ENCODE measurements at regions not wholly inside any gene's neighbourhood (a gene's known extent, or its start where the extent isn't known, plus 50 kb on each side); places are given as distances from the start of the nearest gene placed in this dataset.

GRCh38 chr18:78408623-78409022, 571.0 kb upstream of the SALL3 start:
- Histone ChIP-seq H3K27me3 (ENCODE audit: control insufficient read depth in 1 of 2, insufficient read depth in 1 of 2, low read length in 2 of 2) (no peaks in the 10 kb centered on the region), H2BK5ac (ENCODE audit: low read depth, low read length, poor library complexity, severe bottlenecking) (no peak overlapping the region), H3K23ac (ENCODE audit: low read length in 2 of 2) (no peak overlapping the region), H2AFZ (ENCODE audit: low read depth, low read length) (no peak overlapping the region), H3K79me1 (replicated peaks; ENCODE audit: low read length, poor library complexity, severe bottlenecking) (no peaks in the 10 kb centered on the region), H3K4me3 (ENCODE audit: insufficient read depth in 1 of 2, low read depth in 1 of 2, low read length in 2 of 2) (no peak overlapping the region), H3K18ac (ENCODE audit: low read depth in 1 of 2, low read length in 2 of 2) (no peak overlapping the region), H2AK5ac (ENCODE audit: low read length, severe bottlenecking) (no peak overlapping the region), H3K36me3 (ENCODE audit: control insufficient read depth in 1 of 2, insufficient read depth in 2 of 2, low read depth in 1 of 2, low read length in 2 of 2) (no peaks in the 10 kb centered on the region), H3K27ac (ENCODE audit: low read length, poor library complexity, severe bottlenecking) (no peak overlapping the region), H3K4me1 (ENCODE audit: control insufficient read depth, insufficient read depth, low read depth, low read length) (no peaks in the 10 kb centered on the region), H3K4ac (ENCODE audit: low read depth in 1 of 2, low read length in 2 of 2) (no peak overlapping the region), H3K14ac (ENCODE audit: low read length in 2 of 2) (no peak overlapping the region), H2BK120ac (ENCODE audit: low read depth, low read length) (no peak overlapping the region), H3K9ac (ENCODE audit: low read length) (no peak overlapping the region), H4K8ac (ENCODE audit: low read length) (no peak overlapping the region), H2BK12ac (ENCODE audit: low read length in 2 of 2) (no peak overlapping the region), H2BK15ac (ENCODE audit: low read depth, poor library complexity, severe bottlenecking) (no peak overlapping the region), H3K9me3 (ENCODE audit: control insufficient read depth, low read length) (no peaks in the 10 kb centered on the region), H3K4me2 (ENCODE audit: low read length, poor library complexity, severe bottlenecking) (no peak overlapping the region), H4K91ac (ENCODE audit: low read length) (no peak overlapping the region)
- 82% methylated on average over 17 of the region's 17 CpGs for WGBS
- DNase-seq: no peak

GRCh38 chr18:78410094-78410786, 569.4 kb upstream of the SALL3 start:
- Histone ChIP-seq H2AFZ (ENCODE audit: low read depth, low read length) (no peak overlapping the region), H2BK15ac (ENCODE audit: low read depth, poor library complexity, severe bottlenecking) (no peak overlapping the region), H4K91ac (ENCODE audit: low read length) (no peak overlapping the region), H3K4me1 (ENCODE audit: control insufficient read depth, insufficient read depth, low read depth, low read length) (no peaks in the 10 kb centered on the region), H3K23ac (ENCODE audit: low read length in 2 of 2) (no peak overlapping the region), H2BK5ac (ENCODE audit: low read depth, low read length, poor library complexity, severe bottlenecking) (no peak overlapping the region), H3K27me3 (ENCODE audit: control insufficient read depth in 1 of 2, insufficient read depth in 1 of 2, low read length in 2 of 2) (no peaks in the 10 kb centered on the region), H4K8ac (ENCODE audit: low read length) (no peak overlapping the region), H2BK12ac (ENCODE audit: low read length in 2 of 2) (no peak overlapping the region), H3K79me1 (replicated peaks; ENCODE audit: low read length, poor library complexity, severe bottlenecking) (no peaks in the 10 kb centered on the region), H3K4ac (ENCODE audit: low read depth in 1 of 2, low read length in 2 of 2) (no peak overlapping the region), H2AK5ac (ENCODE audit: low read length, severe bottlenecking) (no peak overlapping the region), H3K4me3 (ENCODE audit: insufficient read depth in 1 of 2, low read depth in 1 of 2, low read length in 2 of 2) (no peak overlapping the region), H3K4me2 (ENCODE audit: low read length, poor library complexity, severe bottlenecking) (no peak overlapping the region), H3K27ac (ENCODE audit: low read length, poor library complexity, severe bottlenecking) (no peak overlapping the region), H2BK120ac (ENCODE audit: low read depth, low read length) (no peak overlapping the region), H3K9me3 (ENCODE audit: control insufficient read depth, low read length) (peaks cover 2% of the 10 kb centered on the region), H3K18ac (ENCODE audit: low read depth in 1 of 2, low read length in 2 of 2) (no peak overlapping the region), H3K14ac (ENCODE audit: low read length in 2 of 2) (no peak overlapping the region), H3K36me3 (ENCODE audit: control insufficient read depth in 1 of 2, insufficient read depth in 2 of 2, low read depth in 1 of 2, low read length in 2 of 2) (no peaks in the 10 kb centered on the region), H3K9ac (ENCODE audit: low read length) (no peak overlapping the region)
- no peak for DNase-seq
- WGBS: 78% methylated on average over 9 of the region's 13 CpGs

GRCh38 chr18:78411539-78411938, 568.1 kb upstream of the SALL3 start:
- no peak overlapping the region for H2BK12ac ChIP-seq (ENCODE audit: low read length in 2 of 2)
- H3K4me2 ChIP-seq (ENCODE audit: low read length, poor library complexity, severe bottlenecking): no peak overlapping the region
- H4K91ac ChIP-seq (ENCODE audit: low read length): no peak overlapping the region
- H3K4me3 ChIP-seq (ENCODE audit: insufficient read depth in 1 of 2, low read depth in 1 of 2, low read length in 2 of 2): no peak overlapping the region
- H2BK120ac ChIP-seq (ENCODE audit: low read depth, low read length): no peak overlapping the region
- H3K27ac ChIP-seq (ENCODE audit: low read length, poor library complexity, severe bottlenecking): no peak overlapping the region
- H3K14ac ChIP-seq (ENCODE audit: low read length in 2 of 2): no peak overlapping the region
- no peak overlapping the region for H2AFZ ChIP-seq (ENCODE audit: low read depth, low read length)
- H3K27me3 ChIP-seq (ENCODE audit: control insufficient read depth in 1 of 2, insufficient read depth in 1 of 2, low read length in 2 of 2): no peaks in the 10 kb centered on the region
- H2BK15ac ChIP-seq (ENCODE audit: low read depth, poor library complexity, severe bottlenecking): no peak overlapping the region
- H4K8ac ChIP-seq (ENCODE audit: low read length): no peak overlapping the region
- H3K4ac ChIP-seq (ENCODE audit: low read depth in 1 of 2, low read length in 2 of 2): no peak overlapping the region
- H3K23ac ChIP-seq (ENCODE audit: low read length in 2 of 2): no peak overlapping the region
- DNase-seq: no peak
- no peaks in the 10 kb centered on the region for H3K4me1 ChIP-seq (ENCODE audit: control insufficient read depth, insufficient read depth, low read depth, low read length)
- no peak overlapping the region for H3K9ac ChIP-seq (ENCODE audit: low read length)
- WGBS: 75% methylated on average over 6 of the region's 6 CpGs
- H3K18ac ChIP-seq (ENCODE audit: low read depth in 1 of 2, low read length in 2 of 2): no peak overlapping the region
- H2AK5ac ChIP-seq (ENCODE audit: low read length, severe bottlenecking): no peak overlapping the region
- H3K9me3 ChIP-seq (ENCODE audit: control insufficient read depth, low read length): peaks cover 2% of the 10 kb centered on the region
- H2BK5ac ChIP-seq (ENCODE audit: low read depth, low read length, poor library complexity, severe bottlenecking): no peak overlapping the region
- no peaks in the 10 kb centered on the region for H3K36me3 ChIP-seq (ENCODE audit: control insufficient read depth in 1 of 2, insufficient read depth in 2 of 2, low read depth in 1 of 2, low read length in 2 of 2)
- no peaks in the 10 kb centered on the region for H3K79me1 ChIP-seq (replicated peaks; ENCODE audit: low read length, poor library complexity, severe bottlenecking)

- Histone ChIP-seq H3K23ac (ENCODE audit: low read length in 2 of 2) (no peak overlapping the region), H3K27ac (ENCODE audit: low read length, poor library complexity, severe bottlenecking) (no peak overlapping the region), H3K4me3 (ENCODE audit: insufficient read depth in 1 of 2, low read depth in 1 of 2, low read length in 2 of 2) (no peak overlapping the region), H2BK12ac (ENCODE audit: low read length in 2 of 2) (no peak overlapping the region), H3K9me3 (ENCODE audit: control insufficient read depth, low read length) (peaks cover 2% of the 10 kb centered on the region), H2AK5ac (ENCODE audit: low read length, severe bottlenecking) (no peak overlapping the region), H3K4me2 (ENCODE audit: low read length, poor library complexity, severe bottlenecking) (no peak overlapping the region), H3K4ac (ENCODE audit: low read depth in 1 of 2, low read length in 2 of 2) (no peak overlapping the region), H2BK15ac (ENCODE audit: low read depth, poor library complexity, severe bottlenecking) (no peak overlapping the region), H2AFZ (ENCODE audit: low read depth, low read length) (no peak overlapping the region), H3K14ac (ENCODE audit: low read length in 2 of 2) (no peak overlapping the region), H3K79me1 (replicated peaks; ENCODE audit: low read length, poor library complexity, severe bottlenecking) (no peaks in the 10 kb centered on the region), H2BK120ac (ENCODE audit: low read depth, low read length) (no peak overlapping the region), H4K8ac (ENCODE audit: low read length) (no peak overlapping the region), H4K91ac (ENCODE audit: low read length) (no peak overlapping the region), H3K18ac (ENCODE audit: low read depth in 1 of 2, low read length in 2 of 2) (no peak overlapping the region), H3K27me3 (ENCODE audit: control insufficient read depth in 1 of 2, insufficient read depth in 1 of 2, low read length in 2 of 2) (no peaks in the 10 kb centered on the region), H2BK5ac (ENCODE audit: low read depth, low read length, poor library complexity, severe bottlenecking) (no peak overlapping the region), H3K36me3 (ENCODE audit: control insufficient read depth in 1 of 2, insufficient read depth in 2 of 2, low read depth in 1 of 2, low read length in 2 of 2) (no peaks in the 10 kb centered on the region), H3K4me1 (ENCODE audit: control insufficient read depth, insufficient read depth, low read depth, low read length) (no peaks in the 10 kb centered on the region), H3K9ac (ENCODE audit: low read length) (no peak overlapping the region)
- WGBS: 75% methylated on average over 2 of the region's 2 CpGs
- DNase-seq: no peak
Observed at GRCh38 chr18:78414302-78414701, 565.3 kb upstream of the SALL3 start.

All from mesenchymal stem cell (in vitro differentiated cells and primary cell).